ENCODE measurements at regions not wholly inside any gene's neighbourhood (a gene's known extent, or its start where the extent isn't known, plus 50 kb on each side); places are given as distances from the start of the nearest gene placed in this dataset.
A peak's percentile ranks its signal among the peaks of the same experiment; 100 is the strongest.

GRCh38 chr1:168455764-168456163 is 88.0 kb downstream of the XCL2 start:
- DNase-seq (ENCODE audit: low spot score), result no peak

GRCh38 chr1:168454211-168454815 is 89.5 kb downstream of the XCL2 start:
- no peak for DNase-seq (ENCODE audit: low spot score)

- no peak for DNase-seq (ENCODE audit: low spot score)
Observed at GRCh38 chr1:168453056-168453455, 90.7 kb downstream of the XCL2 start.

GRCh38 chr1:168452329-168452728 is 91.5 kb downstream of the XCL2 start:
- peak; percentile 32 for DNase-seq (ENCODE audit: low spot score)

GRCh38 chr1:168447871-168448270 is 95.9 kb downstream of the XCL2 start:
- DNase-seq (ENCODE audit: low spot score), result no peak

- no peak for DNase-seq (ENCODE audit: low spot score)
Observed at GRCh38 chr1:168446081-168446480, 97.7 kb downstream of the XCL2 start.

GRCh38 chr1:168443899-168444298 is 99.9 kb downstream of the XCL2 start:
- no peak for DNase-seq (ENCODE audit: low spot score)

GRCh38 chr1:168443356-168443755 is 100.4 kb downstream of the XCL2 start:
- no peak for DNase-seq (ENCODE audit: low spot score)

- DNase-seq (ENCODE audit: low spot score), result no peak
Observed at GRCh38 chr1:168442931-168443330, 100.9 kb downstream of the XCL2 start.

- no peak for DNase-seq (ENCODE audit: low spot score)
Observed at GRCh38 chr1:168441745-168442144, 102.1 kb downstream of the XCL2 start.

- peak; percentile 87 for DNase-seq (ENCODE audit: low spot score)
Observed at GRCh38 chr1:168439456-168440375, 104.1 kb downstream of the XCL2 start.

GRCh38 chr1:168438626-168439025 is 105.2 kb downstream of the XCL2 start:
- DNase-seq (ENCODE audit: low spot score), result no peak

GRCh38 chr1:168437821-168438220 is 106.0 kb downstream of the XCL2 start:
- DNase-seq (ENCODE audit: low spot score), result no peak

- DNase-seq (ENCODE audit: low spot score), result no peak
Observed at GRCh38 chr1:168435439-168435838, 108.4 kb downstream of the XCL2 start.

GRCh38 chr1:168433238-168433637 is 110.6 kb downstream of the XCL2 start:
- no peak for DNase-seq (ENCODE audit: low spot score)

- no peak for DNase-seq (ENCODE audit: low spot score)
Observed at GRCh38 chr1:168431882-168432281, 111.9 kb downstream of the XCL2 start.

GRCh38 chr1:168430321-168430720 is 113.5 kb downstream of the XCL2 start:
- DNase-seq (ENCODE audit: low spot score), result no peak

GRCh38 chr1:168428063-168428731 is 115.6 kb downstream of the XCL2 start:
- DNase-seq (ENCODE audit: low spot score), result no peak

- DNase-seq (ENCODE audit: low spot score), result no peak
Observed at GRCh38 chr1:168427051-168427450, 116.7 kb downstream of the XCL2 start.

- DNase-seq (ENCODE audit: low spot score), result no peak
Observed at GRCh38 chr1:168424281-168424680, 119.5 kb downstream of the XCL2 start.

- no peak for DNase-seq (ENCODE audit: low spot score)
Observed at GRCh38 chr1:168422203-168422847, 121.5 kb downstream of the XCL2 start.

- DNase-seq (ENCODE audit: low spot score), result no peak
Observed at GRCh38 chr1:168421399-168422004, 122.3 kb downstream of the XCL2 start.
